ENCODE measurements at regions not wholly inside any gene's neighbourhood (a gene's known extent, or its start where the extent isn't known, plus 50 kb on each side); places are given as distances from the start of the nearest gene placed in this dataset.
A peak's percentile ranks its signal among the peaks of the same experiment; 100 is the strongest.

DNA sequence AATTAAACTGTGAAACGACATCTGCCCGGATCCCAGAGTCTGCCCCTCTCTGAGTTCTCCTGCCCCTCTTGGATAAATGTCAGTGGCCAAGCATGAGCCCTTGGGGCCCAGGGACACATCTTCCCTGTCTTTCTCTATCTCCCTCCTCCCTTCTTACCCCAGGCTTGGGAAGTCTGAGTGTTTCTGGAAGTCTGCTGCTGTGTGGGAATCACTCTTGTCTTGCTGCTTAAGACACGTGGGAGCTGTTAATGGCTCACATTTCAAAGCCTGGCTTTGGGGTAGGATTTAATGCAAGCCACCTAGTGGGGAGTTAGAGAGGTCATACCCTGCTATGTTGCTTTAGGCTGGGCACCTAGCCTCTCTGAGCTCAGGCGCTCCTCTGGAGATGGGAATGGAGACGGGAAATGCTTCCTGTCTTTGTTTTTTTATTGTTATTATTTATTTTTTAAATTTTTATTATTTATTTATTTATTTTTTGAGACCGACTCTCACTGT, 218.5 kb upstream of the CIBAR2 start:
- DNase-seq (ENCODE audit: low read depth, low spot score) = no peak
- TF ChIP-seq EZH2 (IDR thresholded peaks at IDR 0.05) (no peak), POLR2AphosphoS5 (IDR thresholded peaks at IDR 0.05; ENCODE audit: borderline replicate concordance, low read depth, low read length) (no peak), FOXP2 (optimal IDR thresholded peaks at IDR 0.05; ENCODE audit: control extremely low read depth, extremely low read length, insufficient read depth) (no peak)
- H3K36me3 ChIP-seq (ENCODE audit: insufficient read depth, low read length) = no peaks in the 10 kb centered on the region
- no peak overlapping the region for H3K4me3 ChIP-seq
- H3K9me3 ChIP-seq (ENCODE audit: low read depth, low read length) = no peaks in the 10 kb centered on the region
- H3K9ac ChIP-seq (ENCODE audit: insufficient read length) = no peak overlapping the region
- H3K27ac ChIP-seq = peak overlapping the region; percentile 50; the same call in 1 of the 2 replicates

DNA sequence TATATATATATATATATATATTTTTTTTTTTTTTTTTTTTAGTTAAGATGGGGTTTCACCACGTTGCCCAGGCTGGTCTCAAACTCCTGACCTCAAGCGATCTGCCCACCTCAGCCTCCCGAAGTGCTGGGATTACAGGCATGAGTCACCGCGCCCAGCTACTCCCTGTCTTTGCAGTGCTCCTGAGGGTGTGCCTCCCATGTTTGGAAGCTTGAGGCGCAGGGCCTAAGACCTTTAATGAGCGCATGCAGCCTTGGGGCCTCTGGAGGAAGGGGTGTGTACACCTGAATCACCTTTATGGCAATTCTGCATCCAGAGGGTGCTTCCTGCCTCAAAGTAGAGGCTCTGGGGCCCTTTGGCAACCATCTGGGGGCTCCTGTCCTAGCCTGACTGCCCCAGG, 219.4 kb upstream of the CIBAR2 start:
- no peak overlapping the region for H3K9ac ChIP-seq (ENCODE audit: insufficient read length)
- no peak for DNase-seq (ENCODE audit: low read depth, low spot score)
- TF ChIP-seq POLR2AphosphoS5 (IDR thresholded peaks at IDR 0.05; ENCODE audit: borderline replicate concordance, low read depth, low read length) (no peak), FOXP2 (optimal IDR thresholded peaks at IDR 0.05; ENCODE audit: control extremely low read depth, extremely low read length, insufficient read depth) (no peak), EZH2 (IDR thresholded peaks at IDR 0.05) (no peak)

DNA sequence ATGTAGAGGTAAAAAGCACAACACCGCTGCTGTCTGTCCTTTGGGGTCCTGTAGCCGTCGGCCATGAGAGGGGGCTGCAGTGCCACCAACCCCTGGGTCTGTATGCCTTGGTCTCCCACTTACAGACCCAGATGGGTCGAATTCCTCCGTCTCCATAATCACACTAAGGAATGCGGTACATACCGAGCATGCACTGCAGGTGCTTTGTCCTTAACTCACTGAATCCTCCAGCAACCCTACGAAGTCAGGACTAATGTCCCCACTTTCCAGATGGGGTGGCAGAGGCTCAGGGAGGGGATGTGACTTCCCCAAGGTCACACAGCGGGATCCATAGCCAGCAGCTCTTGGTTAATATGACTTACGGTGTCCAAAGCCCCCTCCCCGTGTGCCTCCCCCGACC, 219.9 kb upstream of the CIBAR2 start:
- no peak for DNase-seq (ENCODE audit: low read depth, low spot score)
- TF ChIP-seq POLR2AphosphoS5 (IDR thresholded peaks at IDR 0.05; ENCODE audit: borderline replicate concordance, low read depth, low read length) = no peak
- no peak for TF ChIP-seq EZH2 (IDR thresholded peaks at IDR 0.05)
- no peak for TF ChIP-seq FOXP2 (optimal IDR thresholded peaks at IDR 0.05; ENCODE audit: control extremely low read depth, extremely low read length, insufficient read depth)
- Histone ChIP-seq H3K4me3 (no peak overlapping the region), H3K36me3 (ENCODE audit: insufficient read depth, low read length) (no peaks in the 10 kb centered on the region), H3K9me3 (ENCODE audit: low read depth, low read length) (no peaks in the 10 kb centered on the region), H3K9ac (ENCODE audit: insufficient read length) (no peak overlapping the region), H3K27ac (no peak overlapping the region)

More for the DNA sequence above, 219.4 kb upstream of the CIBAR2 start:
- no peaks in the 10 kb centered on the region for H3K36me3 ChIP-seq (ENCODE audit: insufficient read depth, low read length)
- no peak overlapping the region for H3K4me3 ChIP-seq
- H3K9me3 ChIP-seq (ENCODE audit: low read depth, low read length) = no peaks in the 10 kb centered on the region
- H3K27ac ChIP-seq = no peak overlapping the region

DNA sequence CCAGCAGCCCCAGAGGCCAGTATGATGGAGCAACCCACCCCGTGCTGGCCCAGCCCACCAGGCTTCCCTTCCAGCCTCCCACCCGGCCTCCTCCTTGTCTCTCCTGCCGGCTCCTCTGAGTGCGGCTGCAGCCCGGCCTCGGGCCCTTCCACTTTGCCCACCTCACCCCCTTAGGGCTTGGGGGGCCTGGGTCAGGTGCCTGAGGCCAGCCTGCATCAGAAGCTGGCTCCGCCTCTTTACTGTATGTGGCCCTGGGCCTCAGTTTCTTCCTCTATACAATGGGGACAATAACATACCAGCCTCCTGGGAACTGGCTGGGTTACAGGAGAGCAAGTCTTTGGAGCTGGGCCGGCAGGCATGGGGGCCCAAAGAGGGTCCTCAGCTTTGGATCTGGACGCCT, 221.1 kb upstream of the CIBAR2 start:
- no peak overlapping the region for H3K27ac ChIP-seq
- no peaks in the 10 kb centered on the region for H3K36me3 ChIP-seq (ENCODE audit: insufficient read depth, low read length)
- no peaks in the 10 kb centered on the region for H3K9me3 ChIP-seq (ENCODE audit: low read depth, low read length)
- no peak overlapping the region for H3K9ac ChIP-seq (ENCODE audit: insufficient read length)
- TF ChIP-seq POLR2AphosphoS5 (IDR thresholded peaks at IDR 0.05; ENCODE audit: borderline replicate concordance, low read depth, low read length) (no peak), EZH2 (IDR thresholded peaks at IDR 0.05) (no peak), FOXP2 (optimal IDR thresholded peaks at IDR 0.05; ENCODE audit: control extremely low read depth, extremely low read length, insufficient read depth) (no peak)
- no peak overlapping the region for H3K4me3 ChIP-seq
- DNase-seq (ENCODE audit: low read depth, low spot score) = no peak

DNA sequence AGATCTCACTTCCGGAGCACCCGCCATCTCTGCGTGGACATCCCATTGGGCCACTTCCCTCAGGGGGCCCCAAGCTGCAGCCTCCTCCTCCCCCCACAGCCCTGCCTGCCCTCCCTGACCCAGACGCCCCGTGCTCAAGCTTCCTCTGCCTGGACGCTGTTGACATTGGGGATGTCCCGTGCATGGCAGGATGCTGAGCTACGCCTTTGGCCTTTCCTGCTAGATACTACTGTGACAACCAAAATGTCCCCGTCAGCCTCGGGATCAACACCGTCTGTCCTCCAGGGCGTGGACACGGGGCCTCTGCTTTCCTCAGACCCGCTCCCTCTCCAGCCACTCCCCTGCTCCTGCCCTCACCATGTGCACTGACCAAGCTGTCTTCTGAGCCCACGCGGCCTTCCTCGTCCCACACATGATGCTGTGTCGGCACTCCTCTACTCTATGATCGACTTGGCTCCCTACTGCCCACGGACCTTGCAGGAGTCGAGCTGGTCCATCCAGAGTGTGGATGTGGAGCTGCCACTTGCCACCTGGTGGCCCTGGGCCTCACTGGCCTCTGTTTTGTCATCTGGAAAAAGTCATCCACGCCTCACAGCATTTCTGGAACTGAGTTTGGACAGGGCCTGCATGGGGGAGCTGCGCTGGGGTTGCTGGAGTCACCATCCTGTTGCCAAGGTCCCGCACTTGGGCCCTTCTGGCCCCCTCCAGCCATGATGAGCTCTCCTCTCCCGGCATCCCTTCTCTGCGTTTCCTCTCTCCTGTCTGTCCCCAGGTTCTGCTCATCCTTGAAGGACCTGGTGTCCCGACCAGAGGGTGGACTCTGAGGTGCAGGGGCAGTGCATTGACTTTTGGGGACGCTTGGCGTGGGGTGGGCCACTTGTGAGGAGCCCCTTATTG, 221.7 kb upstream of the CIBAR2 start:
- Histone ChIP-seq H3K9ac (ENCODE audit: insufficient read length) (no peak overlapping the region), H3K4me3 (peak overlapping the region; percentile 69)

DNA sequence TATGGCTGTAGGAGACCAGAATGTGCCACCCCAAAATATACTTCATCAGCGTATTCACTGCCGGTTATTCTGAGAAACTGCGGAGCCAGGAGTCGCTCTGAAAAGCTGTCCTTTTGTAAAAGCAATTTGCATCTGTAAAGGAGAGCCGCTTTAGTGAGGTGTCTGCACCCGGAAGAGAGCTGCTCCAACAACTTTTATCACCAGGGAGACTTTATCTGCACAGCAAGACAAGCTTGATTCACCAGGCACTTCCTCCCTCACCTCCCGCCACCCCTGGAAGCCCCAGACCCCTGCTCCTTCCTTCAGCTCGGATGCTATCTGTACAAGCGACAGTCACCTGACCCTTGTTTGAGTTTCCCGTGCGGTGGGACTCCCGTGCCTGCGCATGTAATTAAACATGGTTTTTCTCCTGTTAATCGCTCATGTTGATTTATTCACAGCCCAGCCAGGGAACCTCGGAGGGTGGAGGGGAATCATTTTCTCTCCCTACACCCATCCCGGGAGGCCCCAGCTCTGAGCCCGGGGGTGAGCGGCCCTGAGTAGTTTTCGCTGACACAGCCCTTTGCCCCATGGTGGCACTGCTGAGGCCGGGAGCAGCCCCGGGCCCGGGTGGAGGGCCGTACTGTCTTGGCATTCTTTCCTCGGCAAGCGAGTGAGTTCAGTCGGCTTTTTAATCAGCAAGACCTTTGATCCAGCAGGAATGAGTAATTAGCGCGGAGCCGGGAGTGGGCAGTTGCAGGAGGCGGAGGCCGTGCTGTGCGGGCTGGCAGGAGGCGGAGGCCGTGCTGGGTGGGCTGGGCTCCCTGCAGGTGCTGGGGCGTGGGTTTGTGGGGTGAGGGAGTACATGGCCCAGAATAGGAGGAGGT, 222.7 kb upstream of the CIBAR2 start:
- no peak for TF ChIP-seq EZH2 (IDR thresholded peaks at IDR 0.05)
- Histone ChIP-seq H3K9me3 (ENCODE audit: low read depth, low read length) (no peaks in the 10 kb centered on the region), H3K36me3 (ENCODE audit: insufficient read depth, low read length) (no peaks in the 10 kb centered on the region), H3K4me3 (peak overlapping the region; percentile 69), H3K9ac (ENCODE audit: insufficient read length) (no peak overlapping the region), H3K27ac (peak overlapping the region; percentile 62)
- DNase-seq (ENCODE audit: low read depth, low spot score) = no peak

More for the DNA sequence above, 221.7 kb upstream of the CIBAR2 start:
- no peaks in the 10 kb centered on the region for H3K36me3 ChIP-seq (ENCODE audit: insufficient read depth, low read length)
- no peak for TF ChIP-seq EZH2 (IDR thresholded peaks at IDR 0.05)
- TF ChIP-seq FOXP2 (optimal IDR thresholded peaks at IDR 0.05; ENCODE audit: control extremely low read depth, extremely low read length, insufficient read depth) = no peak
- no peak for TF ChIP-seq POLR2AphosphoS5 (IDR thresholded peaks at IDR 0.05; ENCODE audit: borderline replicate concordance, low read depth, low read length)
- no peaks in the 10 kb centered on the region for H3K9me3 ChIP-seq (ENCODE audit: low read depth, low read length)
- peak overlapping the region; percentile 62; the same call in 1 of the 2 replicates for H3K27ac ChIP-seq
- no peak for DNase-seq (ENCODE audit: low read depth, low spot score)

DNA sequence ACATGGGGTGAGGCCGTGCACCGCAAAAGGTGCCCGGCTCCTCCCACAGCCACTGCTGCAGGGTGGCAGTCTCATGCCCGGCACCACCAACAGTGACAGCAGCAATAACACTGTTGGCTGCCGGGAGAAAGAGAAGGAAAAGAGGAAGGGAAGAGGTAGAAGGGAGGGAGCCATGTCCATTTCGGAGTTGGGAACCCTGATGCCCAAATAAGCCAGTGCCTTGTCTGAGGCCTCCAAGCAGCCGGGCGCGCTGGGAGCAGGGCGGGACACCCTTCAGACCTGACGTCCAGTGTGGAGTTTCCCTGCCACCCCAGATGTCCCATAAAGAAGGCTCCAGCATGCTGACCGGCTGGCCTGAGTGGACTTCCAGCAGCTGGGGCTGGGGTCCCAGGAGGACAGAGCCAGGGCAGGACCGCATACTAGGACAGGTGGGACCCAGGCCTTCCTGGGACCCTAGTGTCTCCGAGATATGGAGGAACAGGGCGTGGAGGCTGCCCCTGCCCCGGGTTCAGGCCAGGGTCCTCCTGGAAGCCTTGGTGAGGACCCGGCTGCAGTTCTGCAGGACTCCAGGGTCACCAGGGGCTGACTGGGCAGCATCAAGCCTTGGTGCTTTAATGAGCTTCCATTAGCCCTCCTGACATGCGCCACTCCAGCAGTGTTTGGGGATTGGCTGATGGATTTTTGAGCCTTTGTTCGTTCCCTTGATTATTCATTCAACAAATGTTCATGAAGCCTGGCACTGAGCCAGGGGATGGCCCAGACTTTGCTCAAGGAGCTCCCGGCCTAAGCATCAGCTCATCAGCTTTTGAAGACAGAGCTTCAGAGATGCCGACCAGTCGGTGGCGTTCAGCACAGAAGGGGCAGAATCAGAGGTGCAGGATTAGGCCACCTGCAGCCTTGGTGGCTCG, 223.6 kb upstream of the CIBAR2 start:
- Histone ChIP-seq H3K36me3 (ENCODE audit: insufficient read depth, low read length) (no peaks in the 10 kb centered on the region), H3K27ac (no peak overlapping the region), H3K9ac (ENCODE audit: insufficient read length) (no peak overlapping the region), H3K9me3 (ENCODE audit: low read depth, low read length) (no peaks in the 10 kb centered on the region), H3K4me3 (no peak overlapping the region; the same call in 1 of the 2 replicates)
- DNase-seq (ENCODE audit: low read depth, low spot score) = no peak
- TF ChIP-seq EZH2 (IDR thresholded peaks at IDR 0.05) (no peak), POLR2AphosphoS5 (IDR thresholded peaks at IDR 0.05; ENCODE audit: borderline replicate concordance, low read depth, low read length) (no peak), FOXP2 (optimal IDR thresholded peaks at IDR 0.05; ENCODE audit: control extremely low read depth, extremely low read length, insufficient read depth) (no peak)
